ENCODE measurements at regions not wholly inside any gene's neighbourhood (a gene's known extent, or its start where the extent isn't known, plus 50 kb on each side); places are given as distances from the start of the nearest gene placed in this dataset.

DNA sequence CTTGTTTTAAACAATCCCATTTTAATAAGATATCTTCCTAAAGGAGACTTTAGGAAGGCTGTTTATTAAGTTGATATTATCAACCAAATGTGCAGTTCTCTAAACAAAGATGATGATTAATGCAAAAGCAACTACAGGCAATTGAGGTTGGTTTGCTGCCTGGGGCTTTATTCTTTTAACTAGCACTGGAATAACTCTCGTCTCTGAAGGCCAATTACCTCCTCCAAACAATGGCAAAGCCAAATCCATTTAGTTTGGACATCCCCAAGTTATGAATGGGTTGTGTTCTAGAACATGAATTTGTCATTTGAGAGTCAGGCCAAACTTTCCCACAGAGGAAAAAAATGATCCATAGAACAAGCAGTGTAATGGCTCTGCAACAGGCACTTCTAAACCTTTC lies 114.1 kb downstream of the SLC16A9 start:
- no peak for DNase-seq (ENCODE audit: low spot score)

DNA sequence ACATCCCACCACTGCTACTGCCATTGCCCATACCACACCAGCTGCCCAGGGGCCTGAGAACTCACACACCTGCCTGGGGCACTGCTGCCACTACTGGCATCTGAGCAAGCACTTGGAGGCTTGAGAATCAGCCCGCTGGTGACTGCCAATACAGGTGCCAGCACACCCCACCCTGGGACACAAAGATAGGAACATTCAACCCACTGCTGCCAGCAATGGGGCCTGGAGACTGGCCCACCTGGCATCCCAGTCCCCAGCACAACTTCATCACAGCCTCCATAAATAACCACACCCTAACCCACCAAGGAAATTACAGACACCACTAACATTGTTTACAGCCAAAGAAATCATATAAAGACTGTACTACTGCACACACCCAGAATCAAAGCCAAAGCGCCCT lies 115.9 kb downstream of the SLC16A9 start:
- no peak for DNase-seq (ENCODE audit: low spot score)

DNA sequence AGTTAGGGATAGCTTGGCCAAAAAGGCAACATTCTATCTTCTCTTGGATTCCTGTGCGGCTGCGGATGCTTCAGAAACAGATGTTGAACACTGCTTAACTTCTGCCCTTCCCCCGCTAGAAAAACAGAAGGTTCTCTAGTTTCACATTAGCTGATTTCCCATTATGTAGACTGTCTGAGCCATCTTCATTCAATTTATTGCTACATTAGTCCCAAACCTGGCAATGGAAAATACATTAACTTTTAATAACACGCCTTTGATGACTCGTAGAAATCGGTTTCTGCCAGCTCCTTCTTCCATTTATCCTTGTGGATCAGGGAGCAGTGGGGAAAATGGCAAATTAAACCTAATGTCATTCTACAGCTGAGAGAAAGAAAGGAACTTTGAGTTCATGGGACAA lies 119.9 kb downstream of the SLC16A9 start:
- no peak for DNase-seq (ENCODE audit: low spot score)

DNA sequence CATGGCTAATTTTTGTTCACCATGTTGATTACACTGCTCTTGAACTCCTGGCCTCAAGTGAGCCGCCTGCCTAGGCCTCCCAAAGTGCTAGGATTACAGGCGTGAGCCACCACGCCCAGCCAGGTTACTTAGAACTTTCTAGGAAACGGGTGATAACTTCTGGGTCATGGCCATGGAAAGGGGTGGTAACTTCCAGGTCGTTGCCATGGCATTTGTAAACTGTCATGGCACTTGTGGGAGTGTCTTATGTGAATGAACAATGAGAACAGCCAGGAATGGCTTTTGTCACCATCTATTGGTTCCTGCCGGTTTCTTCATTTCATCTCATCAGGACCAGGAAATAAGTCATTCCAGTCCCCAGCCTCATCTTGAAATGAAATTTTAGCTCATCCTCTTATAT lies 120.9 kb downstream of the SLC16A9 start:
- no peak for DNase-seq (ENCODE audit: low spot score)

DNA sequence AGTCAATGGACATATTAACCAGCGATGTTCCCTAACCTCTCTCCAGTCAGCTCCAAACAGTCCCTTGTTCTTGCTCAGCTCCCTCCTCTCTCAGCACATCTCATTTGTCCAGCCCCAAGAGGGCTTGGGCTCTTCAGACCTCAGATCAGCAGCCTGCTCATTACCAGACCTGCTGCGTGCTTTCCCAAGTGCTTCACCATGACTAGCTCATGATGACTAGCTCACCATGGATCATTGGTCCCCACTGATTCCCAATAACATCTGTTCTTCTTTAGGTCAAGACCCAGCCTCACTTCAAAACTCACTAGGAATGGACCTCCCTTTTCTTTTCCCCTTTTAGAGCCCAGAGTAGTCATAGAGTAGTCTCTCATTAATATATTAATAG lies 121.9 kb downstream of the SLC16A9 start:
- DNase-seq (ENCODE audit: low spot score), result no peak

DNA sequence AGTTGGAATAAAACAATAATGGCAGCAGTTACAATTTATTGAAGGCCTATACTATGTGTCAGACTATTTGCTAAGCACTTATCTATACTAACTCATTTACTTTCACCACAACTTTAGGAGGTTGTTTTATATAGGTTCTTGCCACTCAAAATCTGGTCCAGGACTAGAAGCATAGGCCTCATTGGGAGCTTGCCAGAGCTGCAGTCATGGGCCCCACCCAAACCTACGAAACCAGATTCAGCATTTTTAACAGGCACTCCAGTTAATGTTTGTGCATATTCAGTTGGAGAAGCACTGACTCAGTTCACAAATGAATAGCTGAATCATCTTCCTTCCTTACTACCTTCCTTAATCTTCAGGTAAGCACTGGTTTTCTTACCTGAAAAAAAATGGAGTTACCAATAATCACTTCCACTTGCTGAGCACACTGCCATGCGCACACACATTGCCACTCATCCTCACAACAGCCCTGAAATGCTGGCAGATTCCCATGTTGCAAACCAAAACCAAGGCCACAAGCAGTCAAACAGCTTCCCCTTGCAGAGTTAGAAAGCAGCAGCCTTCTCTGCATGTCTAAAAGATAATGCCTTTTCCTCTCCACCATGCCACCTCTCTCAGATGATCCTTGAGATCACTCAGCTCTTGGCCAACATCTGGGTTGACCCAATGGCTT lies 122.4 kb downstream of the SLC16A9 start:
- DNase-seq (ENCODE audit: low spot score), result no peak

DNA sequence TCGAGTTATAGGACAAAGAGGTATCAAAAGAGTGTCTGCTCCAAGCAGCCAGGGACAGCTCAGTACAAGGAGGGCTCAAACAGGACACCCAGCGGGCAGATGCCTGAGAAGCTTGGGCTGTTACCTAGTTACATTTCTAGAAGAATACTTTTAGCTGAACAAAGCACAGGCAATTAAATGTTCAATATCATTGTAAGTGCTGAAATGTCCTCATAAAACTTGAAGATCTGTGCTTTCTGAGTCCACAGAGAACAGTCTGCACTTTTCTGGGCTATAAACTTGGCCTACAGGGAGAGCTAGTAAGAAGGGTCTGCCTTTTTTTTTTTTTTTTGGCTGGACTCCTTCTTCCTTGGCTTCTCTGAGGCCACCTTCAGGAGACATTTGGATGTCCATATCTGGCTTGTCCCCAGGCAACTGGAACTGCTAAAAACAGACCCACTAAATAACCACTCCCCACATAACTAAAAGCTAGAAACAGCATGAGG lies 123.2 kb downstream of the SLC16A9 start:
- DNase-seq (ENCODE audit: low spot score), result no peak

DNA sequence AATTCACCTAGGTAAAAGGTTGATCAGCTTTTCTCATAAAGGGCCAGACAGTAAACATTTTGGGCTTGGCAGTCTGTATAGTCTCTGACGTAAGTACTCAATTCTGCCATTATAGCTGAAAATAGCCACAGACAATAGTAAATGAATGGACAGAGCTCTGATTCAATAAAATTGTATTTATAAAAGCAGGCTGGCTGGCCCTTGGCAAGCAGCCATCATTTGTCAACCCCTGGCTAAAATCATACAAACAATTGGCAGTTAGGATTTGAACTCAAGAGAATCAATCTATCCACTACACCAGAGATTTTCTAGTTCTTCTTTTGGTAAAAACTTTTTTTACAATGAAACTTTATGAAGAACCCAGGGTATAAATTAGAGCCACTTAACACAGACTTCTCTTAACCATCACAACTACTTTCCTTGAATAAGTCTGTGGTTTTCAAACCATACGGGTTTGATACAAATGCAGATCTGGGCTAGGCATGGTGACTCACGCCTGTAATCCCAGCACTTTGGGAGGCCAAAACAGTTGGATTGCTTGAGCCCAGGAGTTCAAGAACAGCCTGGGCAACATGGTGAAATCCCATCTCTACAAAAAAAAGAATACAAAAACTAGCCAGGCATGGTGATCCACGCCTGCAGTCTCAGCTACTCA lies 124.5 kb downstream of the SLC16A9 start:
- DNase-seq (ENCODE audit: low spot score), result no peak

DNA sequence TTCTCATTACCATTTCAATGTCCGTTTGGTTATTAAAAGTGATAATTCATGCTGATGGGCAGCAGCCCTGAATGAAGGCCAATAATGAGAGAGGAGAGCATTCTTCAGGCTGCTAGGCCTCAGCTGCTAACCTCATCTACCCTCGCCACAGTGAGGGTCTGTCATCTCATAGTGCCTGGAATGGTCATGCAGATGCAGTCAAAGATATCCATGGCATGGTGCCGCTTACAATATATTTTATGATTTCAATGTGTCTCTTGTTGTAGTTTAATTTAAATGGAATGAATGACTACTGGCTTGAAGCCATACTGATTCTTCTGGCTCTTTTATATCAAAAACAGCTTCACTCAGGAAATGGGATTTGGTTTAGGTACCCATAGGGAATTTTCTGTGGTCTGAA lies 126.9 kb downstream of the SLC16A9 start:
- DNase-seq (ENCODE audit: low spot score), result no peak

DNA sequence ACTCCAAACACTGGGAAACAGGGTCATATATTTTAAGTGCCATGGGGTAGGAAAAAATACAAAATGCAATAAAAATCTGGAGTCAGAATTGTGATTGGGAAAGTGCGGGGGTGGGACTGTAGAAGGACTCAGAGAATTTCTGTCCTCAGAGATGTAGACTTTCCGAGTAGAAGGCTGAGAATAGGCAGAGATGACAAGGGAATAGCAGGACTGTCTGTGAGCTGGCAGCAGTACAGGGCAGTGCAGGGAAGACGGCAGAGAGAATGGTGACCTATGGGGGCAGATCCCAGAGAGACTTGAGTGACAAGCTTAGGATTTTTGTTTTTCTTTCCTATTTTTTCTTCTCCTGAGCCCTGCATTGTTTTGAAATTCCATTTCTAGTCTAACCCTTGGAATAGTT lies 127.6 kb downstream of the SLC16A9 start:
- DNase-seq (ENCODE audit: low spot score), result no peak

DNA sequence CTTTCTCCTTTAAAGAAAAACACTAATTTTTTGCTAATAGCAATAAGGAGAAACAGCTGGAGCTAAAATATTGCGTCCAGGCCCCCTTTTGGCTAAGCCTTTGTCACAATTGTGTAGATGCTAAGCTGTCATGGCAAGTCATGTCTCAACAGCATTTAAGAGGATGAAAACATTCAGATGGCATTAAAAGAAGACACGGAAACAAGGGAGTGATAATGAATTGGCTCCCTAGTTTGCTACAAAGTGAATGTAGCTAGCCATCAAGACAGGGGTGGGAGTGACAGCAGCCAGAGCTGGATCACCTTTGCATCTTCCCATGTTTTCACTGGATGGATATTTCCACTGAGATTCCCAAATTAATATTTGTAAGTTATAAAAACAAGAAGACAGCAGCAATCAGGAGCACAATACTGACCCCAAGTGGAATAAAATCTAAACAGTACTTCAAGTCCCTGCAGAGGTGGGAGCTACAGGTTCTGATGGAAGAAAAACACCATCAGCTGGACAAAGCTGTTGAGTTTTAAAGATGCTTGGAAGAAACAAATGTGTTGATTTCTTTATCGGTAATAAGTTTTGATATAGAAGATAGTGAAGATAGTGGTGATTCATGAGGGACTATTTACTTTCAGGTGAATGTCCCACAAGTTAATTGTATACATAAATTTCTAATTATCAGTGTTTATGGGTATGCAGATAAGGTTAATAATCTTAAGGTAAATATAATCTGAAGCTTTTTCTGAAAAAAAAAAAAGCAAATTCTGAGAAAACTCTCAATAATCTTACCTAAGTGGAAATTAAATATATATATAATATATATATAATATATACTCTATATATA lies 129.4 kb downstream of the SLC16A9 start:
- DNase-seq (ENCODE audit: low spot score), result no peak

DNA sequence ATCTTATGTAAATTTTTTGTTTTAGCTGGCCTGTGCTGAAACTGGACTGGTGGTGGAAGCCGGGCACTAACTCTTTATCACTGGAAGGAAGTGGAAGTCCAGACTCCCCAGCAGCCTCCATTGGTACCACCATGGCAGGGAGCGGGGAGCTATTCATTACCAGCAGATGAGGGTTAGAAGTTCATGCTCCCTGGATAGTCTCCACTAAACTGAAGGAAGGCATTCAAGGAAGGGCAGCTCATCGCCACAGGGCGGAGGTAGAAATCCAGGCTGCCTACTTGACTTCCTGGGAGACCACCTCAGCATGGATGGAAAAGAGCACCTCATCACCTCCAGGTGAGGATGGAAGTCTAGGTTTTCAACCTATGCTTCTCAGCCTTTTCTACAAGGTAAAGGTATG lies 130.9 kb downstream of the SLC16A9 start:
- no peak for DNase-seq (ENCODE audit: low spot score)

DNA sequence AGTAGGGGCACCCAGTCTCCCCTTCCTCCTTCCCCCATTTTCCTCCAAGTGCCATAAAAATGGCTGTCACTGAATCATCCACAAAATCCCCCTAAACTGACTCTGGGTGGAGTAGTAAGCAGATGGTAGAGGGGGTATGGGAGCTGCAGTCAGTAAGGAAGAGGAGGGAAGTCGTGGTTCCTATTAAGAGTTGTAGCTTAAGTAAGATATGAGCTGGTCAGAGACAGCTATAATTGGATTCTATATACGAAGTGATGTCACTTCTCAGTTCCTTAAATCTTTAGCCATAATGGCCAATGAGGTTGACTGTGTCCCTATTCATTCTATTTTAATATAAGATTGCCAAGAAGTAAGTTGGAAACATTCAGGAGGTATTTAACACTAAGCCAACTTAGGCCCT lies 131.7 kb downstream of the SLC16A9 start:
- no peak for DNase-seq (ENCODE audit: low spot score)

DNA sequence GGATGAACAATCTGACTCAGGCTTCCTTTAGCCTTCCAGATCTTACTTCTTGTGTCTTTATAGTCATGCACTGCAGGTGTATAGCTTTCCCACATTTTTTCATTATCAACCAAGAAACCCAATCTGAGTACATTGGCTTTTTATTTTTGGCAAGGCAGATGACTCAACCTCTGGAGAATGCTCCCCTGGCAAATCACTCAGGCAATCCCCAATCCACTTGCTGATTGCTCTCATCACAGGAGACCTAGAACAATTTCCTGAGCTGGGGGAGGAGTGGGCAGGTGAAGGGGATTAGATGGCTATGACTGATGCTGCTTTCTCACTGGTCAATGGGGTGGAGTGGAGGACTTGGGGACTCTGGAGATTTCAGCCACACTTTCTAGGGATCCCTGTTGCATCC lies 134.4 kb downstream of the SLC16A9 start:
- no peak for DNase-seq (ENCODE audit: low spot score)

DNA sequence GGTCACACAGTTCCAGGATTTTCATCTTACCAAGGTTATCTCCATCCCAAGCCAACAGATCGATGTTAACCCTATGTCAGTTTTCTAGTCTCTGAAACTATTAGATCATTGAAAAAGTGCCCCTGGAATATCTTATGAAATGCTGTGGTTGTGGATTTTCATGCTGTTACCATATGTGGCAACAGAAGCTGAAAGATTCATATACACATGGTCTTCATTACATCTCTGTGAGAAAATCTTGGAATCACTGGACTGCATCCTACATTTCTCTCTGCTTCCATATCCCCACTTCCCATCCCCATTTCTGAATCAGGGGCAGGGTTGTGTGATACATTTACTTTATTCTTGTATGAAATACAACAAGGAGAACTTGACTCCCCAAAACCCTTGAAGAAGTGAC lies 146.1 kb downstream of the SLC16A9 start:
- no peak for DNase-seq (ENCODE audit: low spot score)

DNA sequence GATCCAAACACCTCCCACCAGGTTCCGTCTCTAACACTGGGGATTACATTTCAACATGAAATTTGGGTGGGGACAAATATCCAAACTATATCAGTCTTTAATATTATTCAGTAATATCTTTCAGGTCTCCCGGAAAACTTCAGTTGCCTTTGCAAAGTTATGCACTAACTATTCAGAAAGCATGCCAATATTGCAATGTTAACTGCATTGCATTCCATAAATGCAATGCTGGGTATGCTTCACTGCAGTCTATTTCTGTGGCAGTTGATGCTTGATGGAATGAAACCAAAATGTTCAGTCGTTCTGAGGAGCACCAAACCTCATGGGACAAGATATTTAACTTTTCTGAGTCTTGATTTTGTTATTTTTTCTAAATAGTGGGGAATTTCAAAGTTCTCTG lies 147.5 kb downstream of the SLC16A9 start:
- no peak for DNase-seq (ENCODE audit: low spot score)

DNA sequence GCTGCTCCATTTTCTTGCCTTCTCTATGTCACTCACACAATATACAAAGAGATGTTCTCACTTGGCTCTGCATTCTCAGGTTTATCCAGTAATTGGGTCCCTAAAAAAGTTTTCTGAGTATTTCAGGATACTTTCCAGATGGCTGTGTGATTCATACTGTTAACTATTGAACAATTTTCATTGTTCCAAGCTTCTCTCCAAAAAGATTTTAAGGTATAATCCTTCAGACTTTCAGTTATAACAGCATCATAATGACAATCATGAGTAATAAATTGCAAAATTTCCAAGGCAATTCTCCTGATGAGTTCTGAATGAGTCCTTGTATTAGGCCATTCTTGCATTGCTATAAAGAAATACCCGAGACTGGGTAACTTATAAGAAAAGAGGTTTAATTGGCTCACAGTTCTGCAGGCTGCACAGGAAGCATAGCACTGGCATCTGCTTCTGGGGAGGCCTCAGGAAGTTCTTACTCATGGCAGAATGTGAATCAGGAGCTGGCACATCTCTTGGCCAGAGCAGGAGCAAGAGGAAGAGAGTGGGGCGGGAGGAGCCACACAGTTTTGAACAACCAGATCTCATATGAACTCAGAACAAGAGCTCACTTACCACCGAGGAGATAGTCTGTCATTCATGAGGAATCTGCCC lies 148.1 kb downstream of the SLC16A9 start:
- DNase-seq (ENCODE audit: low spot score), result no peak

DNA sequence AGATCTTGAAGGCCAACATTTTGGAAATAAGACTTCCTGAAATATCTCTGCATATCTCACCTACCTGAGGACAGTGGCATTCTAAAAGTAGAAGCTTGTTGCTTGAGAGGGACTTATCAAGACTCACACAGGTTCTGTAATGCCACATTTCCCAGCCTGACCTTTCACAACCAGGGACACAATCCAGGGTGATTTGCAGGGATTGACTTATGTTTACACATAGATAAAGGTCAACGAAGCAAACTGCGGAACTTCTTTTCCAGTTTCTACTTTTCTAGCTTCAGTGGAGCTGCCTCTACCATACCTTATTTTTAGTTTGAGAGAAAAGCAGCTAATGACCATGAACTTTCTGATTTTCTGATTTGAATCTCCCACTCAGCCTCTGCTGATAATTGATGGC lies 148.7 kb downstream of the SLC16A9 start:
- DNase-seq (ENCODE audit: low spot score), result no peak

DNA sequence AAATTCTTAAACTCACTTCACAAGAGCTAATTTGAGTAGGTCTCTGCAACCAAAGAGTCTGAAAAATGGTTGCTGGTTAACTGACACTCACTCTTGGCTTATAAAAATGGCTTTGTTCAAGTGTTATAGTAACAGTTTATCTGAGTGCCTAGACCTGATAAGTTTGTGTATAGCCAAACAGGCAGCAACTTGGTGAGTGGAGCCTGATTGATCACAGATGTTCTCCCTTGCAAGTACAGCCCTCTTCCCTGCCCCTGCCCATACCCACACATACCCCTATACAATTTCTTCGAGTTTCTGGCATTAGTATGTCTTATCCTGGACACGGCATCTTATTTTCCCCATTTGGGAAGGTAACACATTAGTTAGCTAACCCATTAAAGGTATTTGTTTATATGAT lies 149.5 kb downstream of the SLC16A9 start:
- DNase-seq (ENCODE audit: low spot score), result no peak

DNA sequence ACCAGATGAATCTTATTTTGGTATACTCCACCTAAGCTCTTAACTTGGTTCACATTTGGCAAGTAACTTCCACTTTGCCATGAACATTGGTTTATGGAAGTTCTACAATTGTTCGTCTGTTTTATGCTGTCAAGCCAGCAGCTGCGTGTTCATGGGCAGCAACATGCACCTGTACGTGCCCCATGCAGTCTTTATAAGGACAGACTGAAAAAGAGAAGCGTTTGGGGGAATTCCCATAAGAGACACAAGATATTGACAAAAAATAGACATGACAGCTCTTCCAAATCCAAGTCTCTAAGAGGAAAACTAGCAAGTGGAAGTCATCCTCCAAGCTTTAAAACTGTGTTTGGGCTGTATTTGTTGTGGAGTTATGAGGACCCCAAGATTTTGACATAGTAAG lies 151.6 kb downstream of the SLC16A9 start:
- no peak for DNase-seq (ENCODE audit: low spot score)

DNA sequence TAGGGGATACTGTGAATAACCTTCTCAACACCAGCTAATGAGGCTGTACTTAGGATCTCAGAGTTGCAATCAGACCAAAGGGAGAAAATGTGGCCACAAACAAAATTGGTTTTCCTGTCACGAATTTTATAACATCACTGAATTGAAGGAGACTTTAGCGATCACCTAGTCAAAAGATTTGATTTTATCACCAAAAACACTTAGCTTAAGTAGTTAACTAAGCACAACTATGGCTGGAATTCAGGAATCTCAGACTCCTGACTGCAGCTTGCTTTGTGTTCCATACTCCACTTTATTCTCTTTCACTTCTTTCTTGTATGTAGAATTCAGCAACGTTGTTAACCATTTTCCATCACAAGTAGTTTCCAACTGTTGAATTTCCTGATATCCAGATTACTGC lies 152.0 kb downstream of the SLC16A9 start:
- no peak for DNase-seq (ENCODE audit: low spot score)

DNA sequence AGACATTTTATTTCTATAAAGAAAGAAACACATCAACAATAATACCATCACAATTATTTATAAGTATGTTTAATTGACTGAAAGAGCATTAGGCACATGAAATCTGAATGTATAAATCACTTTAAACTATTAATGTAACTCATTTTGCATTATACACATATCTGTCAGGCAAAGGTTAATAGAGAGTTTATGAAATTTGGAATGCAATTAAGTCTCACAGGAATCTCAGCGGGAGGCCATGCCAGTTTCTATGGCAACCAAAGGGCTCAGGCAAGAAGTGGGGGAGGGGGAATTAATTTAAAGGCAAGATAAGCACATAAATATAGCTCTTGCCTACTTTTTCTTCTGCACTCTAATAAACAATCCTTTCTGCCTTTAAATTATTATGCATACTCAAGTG lies 152.6 kb downstream of the SLC16A9 start:
- no peak for DNase-seq (ENCODE audit: low spot score)
